AG20443 (cell line): ENCODE measurements at regions not wholly inside any gene's neighbourhood (a gene's known extent, or its start where the extent isn't known, plus 50 kb on each side); places are given as distances from the start of the nearest gene placed in this dataset.
"Not testable (repeated sequence)": the region's sequence is repeated elsewhere in the genome, so short reads cannot be mapped to it uniquely, and the experiment has no call there.

Experiments used
- DNase-seq: peaks from one replicate; pipeline ENCODE4 v3.0.0; 2012; ENCODE audit warnings: low spot score, mixed read lengths

- no peak for DNase-seq
Measured at GRCh38 chr4:170167678-170168077, 77.9 kb upstream of the AADAT start.

DNA sequence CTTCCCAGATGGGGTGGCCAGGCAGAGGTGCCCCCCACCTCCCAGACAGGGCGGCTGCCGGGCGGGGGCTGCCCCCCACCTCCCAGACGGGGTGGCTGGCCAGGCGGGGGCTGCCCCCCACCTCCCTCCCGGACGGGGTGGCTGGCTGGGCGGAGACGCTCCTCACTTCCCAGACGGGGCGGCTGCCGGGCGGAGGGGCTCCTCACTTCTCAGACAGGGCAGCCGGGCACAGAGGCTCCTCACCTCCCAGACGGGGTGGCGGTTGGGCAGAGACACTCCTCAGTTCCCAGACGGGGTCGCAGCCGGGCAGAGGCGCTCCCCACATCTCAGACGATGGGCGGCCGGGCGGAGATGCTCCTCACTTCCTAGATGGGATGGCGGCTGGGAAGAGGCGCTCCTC is 76.4 kb upstream of the AADAT start:
- not testable (repeated sequence) for DNase-seq

DNA sequence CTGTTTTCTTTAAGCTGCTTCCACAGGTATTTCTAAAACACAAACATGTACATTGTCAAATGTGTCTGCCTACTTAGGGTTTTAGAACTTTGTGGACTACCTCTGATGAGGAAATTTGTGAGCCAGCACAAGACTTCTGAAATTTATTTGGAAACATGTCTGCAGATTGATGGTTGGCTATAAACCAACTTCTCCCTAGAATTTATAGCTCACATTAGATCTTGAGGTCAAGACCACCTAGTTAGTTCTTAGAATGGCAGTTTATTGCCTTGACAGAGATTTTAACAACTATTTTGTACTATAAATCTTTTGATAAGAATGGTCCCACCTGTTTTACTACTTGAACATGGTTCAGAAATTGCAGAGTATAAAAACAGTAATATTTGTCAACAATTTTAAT is 72.7 kb upstream of the AADAT start:
- DNase-seq: no peak

GRCh38 chr4:170157670-170158069 is 67.9 kb upstream of the AADAT start:
- DNase-seq: no peak

- no peak for DNase-seq
Measured at GRCh38 chr4:170145120-170145519, 55.4 kb upstream of the AADAT start.

DNA sequence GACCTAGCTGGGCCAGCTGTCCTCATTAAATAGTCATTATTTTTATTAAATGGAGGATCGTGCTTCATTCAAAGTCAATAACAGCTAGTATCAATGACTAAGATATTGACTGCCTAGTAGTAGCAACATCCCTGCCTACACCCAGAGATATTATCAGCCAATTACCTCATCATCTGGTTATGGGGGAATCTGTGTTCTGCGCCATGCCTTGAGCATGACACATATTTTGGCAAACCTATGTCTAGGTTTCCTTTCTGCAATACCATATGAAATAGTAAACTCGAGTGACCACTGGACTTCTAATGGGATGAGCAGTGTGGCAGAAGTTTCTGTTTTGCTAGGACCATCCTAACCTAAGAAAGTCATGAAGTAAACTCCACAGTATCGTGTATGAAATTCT is 50.0 kb upstream of the AADAT start:
- DNase-seq: peak; percentile 20
